Kidney glomerular epithelial cell (primary cell): ENCODE measurements at regions not wholly inside any gene's neighbourhood (a gene's known extent, or its start where the extent isn't known, plus 50 kb on each side); places are given as distances from the start of the nearest gene placed in this dataset.
A peak's percentile ranks its signal among the peaks of the same experiment; 100 is the strongest.
"Not testable (repeated sequence)": the region's sequence is repeated elsewhere in the genome, so short reads cannot be mapped to it uniquely, and the experiment has no call there.

Experiments
- DNase-seq: peaks from one replicate; lab custom pipeline; 2025; lab: John Stamatoyannopoulos, UW

- no peak for DNase-seq
Measured at GRCh38 chrY:3037471-3037870, 102.3 kb downstream of the ZFY start.

GRCh38 chrY:3040415-3040814 lies 105.2 kb downstream of the ZFY start:
- DNase-seq: no peak

GRCh38 chrY:3041985-3042384 lies 106.8 kb downstream of the ZFY start:
- DNase-seq: no peak

- no peak for DNase-seq
Measured at GRCh38 chrY:3042901-3043300, 107.7 kb downstream of the ZFY start.

GRCh38 chrY:3045048-3045447 lies 109.9 kb downstream of the ZFY start:
- DNase-seq: no peak

- DNase-seq: not testable (repeated sequence)
Measured at GRCh38 chrY:3055496-3055895, 120.3 kb downstream of the ZFY start.

GRCh38 chrY:3058342-3058741 lies 123.2 kb downstream of the ZFY start:
- DNase-seq: not testable (repeated sequence)

GRCh38 chrY:3060671-3061070 lies 125.5 kb downstream of the ZFY start:
- peak; percentile 3 for DNase-seq

- DNase-seq: not testable (repeated sequence)
Measured at GRCh38 chrY:3088149-3088548, 153.0 kb downstream of the ZFY start.

GRCh38 chrY:3108674-3109073 lies 173.5 kb downstream of the ZFY start:
- not testable (repeated sequence) for DNase-seq

- DNase-seq: not testable (repeated sequence)
Measured at GRCh38 chrY:3120234-3120633, 185.1 kb downstream of the ZFY start.

GRCh38 chrY:3120716-3121115 lies 185.5 kb downstream of the ZFY start:
- DNase-seq: not testable (repeated sequence)

- not testable (repeated sequence) for DNase-seq
Measured at GRCh38 chrY:3123482-3123881, 188.3 kb downstream of the ZFY start.

GRCh38 chrY:3171074-3171473 lies 235.9 kb downstream of the ZFY start:
- DNase-seq: not testable (repeated sequence)

- DNase-seq: not testable (repeated sequence)
Measured at GRCh38 chrY:3195035-3195434, 259.9 kb downstream of the ZFY start.

- not testable (repeated sequence) for DNase-seq
Measured at GRCh38 chrY:3202287-3202686, 267.1 kb downstream of the ZFY start.

GRCh38 chrY:3206733-3207132 lies 271.6 kb downstream of the ZFY start:
- not testable (repeated sequence) for DNase-seq

- DNase-seq: not testable (repeated sequence)
Measured at GRCh38 chrY:3213183-3213582, 278.0 kb downstream of the ZFY start.

- not testable (repeated sequence) for DNase-seq
Measured at GRCh38 chrY:3218134-3218533, 283.0 kb downstream of the ZFY start.

GRCh38 chrY:3218559-3218958 lies 283.4 kb downstream of the ZFY start:
- DNase-seq: not testable (repeated sequence)

GRCh38 chrY:3262911-3263310 lies 316.0 kb upstream of the TGIF2LY start:
- DNase-seq: not testable (repeated sequence)

GRCh38 chrY:3288063-3288462 lies 290.8 kb upstream of the TGIF2LY start:
- DNase-seq: not testable (repeated sequence)

- DNase-seq: not testable (repeated sequence)
Measured at GRCh38 chrY:3297235-3297634, 281.6 kb upstream of the TGIF2LY start.

- DNase-seq: not testable (repeated sequence)
Measured at GRCh38 chrY:3319988-3320387, 258.9 kb upstream of the TGIF2LY start.

GRCh38 chrY:3367535-3367934 lies 211.3 kb upstream of the TGIF2LY start:
- DNase-seq: not testable (repeated sequence)
